H9 (cell line): ENCODE measurements at regions not wholly inside any gene's neighbourhood (a gene's known extent, or its start where the extent isn't known, plus 50 kb on each side); places are given as distances from the start of the nearest gene placed in this dataset.

Source experiments
- DNase-seq: peaks from one replicate; pipeline ENCODE4 v3.0.0-alpha.2; 2017
- H2AFZ ChIP-seq: one replicate; pipeline ENCODE4 v1.6.1; 2013; ENCODE audit warnings: mild to moderate bottlenecking, low read length, control low read depth, moderate library complexity
- H2AK5ac ChIP-seq: 2 replicates; pipeline ENCODE4 v1.6.1; 2013; ENCODE audit warnings: low read length, control low read depth, mixed read lengths; ENCODE audit not compliant: insufficient read length
- H2BK120ac ChIP-seq: one replicate; pipeline ENCODE4 v1.6.1; 2013; ENCODE audit warnings: low read depth, mild to moderate bottlenecking, low read length, control low read depth, inconsistent platforms; ENCODE audit not compliant: poor library complexity, severe bottlenecking
- H2BK12ac ChIP-seq: 2 replicates; pipeline ENCODE4 v1.6.1; 2013; ENCODE audit warnings: low read length, control low read depth, mixed read lengths, low read depth; ENCODE audit not compliant: insufficient read length
- H2BK15ac ChIP-seq: 2 replicates; pipeline ENCODE4 v1.6.1; 2013; ENCODE audit warnings: low read depth, low read length, control low read depth
- H2BK20ac ChIP-seq: one replicate; pipeline ENCODE4 v1.6.1; 2013; ENCODE audit warnings: low read depth, mild to moderate bottlenecking, low read length, control low read depth, inconsistent platforms; ENCODE audit not compliant: poor library complexity, severe bottlenecking
- H2BK5ac ChIP-seq: 2 replicates; pipeline ENCODE4 v1.6.1; 2013; ENCODE audit warnings: low read length, control low read depth, mixed read lengths; ENCODE audit not compliant: insufficient read length
- H3K14ac ChIP-seq: 2 replicates; pipeline ENCODE4 v1.6.1; 2013; ENCODE audit warnings: low read length, control low read depth; ENCODE audit not compliant: insufficient read depth
- H3K18ac ChIP-seq: 2 replicates; pipeline ENCODE4 v1.6.1; 2013; ENCODE audit warnings: low read depth, mild to moderate bottlenecking, mixed read lengths, low read length, control low read depth; ENCODE audit not compliant: insufficient read length
- H3K23ac ChIP-seq: 2 replicates; pipeline ENCODE4 v1.6.1; 2013; ENCODE audit warnings: low read length, control low read depth, mixed read lengths, low read depth; ENCODE audit not compliant: insufficient read length
- H3K23me2 ChIP-seq: 2 replicates; pipeline ENCODE4 v1.6.1; 2013; ENCODE audit warnings: low read depth, mild to moderate bottlenecking, mixed read lengths, low read length, control low read depth; ENCODE audit not compliant: insufficient read length, poor library complexity, severe bottlenecking
- H3K27ac ChIP-seq: 2 replicates; pipeline ENCODE4 v1.5.1; 2013; ENCODE audit warnings: low read length, control low read depth, mixed read lengths, low read depth; ENCODE audit not compliant: insufficient read length
- H3K27me3 ChIP-seq: 2 replicates; pipeline ENCODE4 v1.6.1; 2013; ENCODE audit warnings: low read length, control low read depth, inconsistent platforms; ENCODE audit not compliant: insufficient read depth
- H3K4ac ChIP-seq: 2 replicates; pipeline ENCODE4 v1.6.1; 2013; ENCODE audit warnings: low read depth, mild to moderate bottlenecking, control low read depth, inconsistent platforms, low read length, moderate library complexity
- H3K4me1 ChIP-seq: 2 replicates; pipeline ENCODE4 v1.6.1; 2013; ENCODE audit warnings: low read length, control low read depth, inconsistent platforms; ENCODE audit not compliant: insufficient read depth
- H3K4me2 ChIP-seq: 2 replicates; pipeline ENCODE4 v1.6.1; 2013; ENCODE audit warnings: low read length, control low read depth, mixed read lengths; ENCODE audit not compliant: insufficient read length, insufficient read depth
- H3K56ac ChIP-seq: 2 replicates; pipeline ENCODE4 v1.6.1; 2013; ENCODE audit warnings: low read depth, mild to moderate bottlenecking, mixed read lengths, low read length, control low read depth; ENCODE audit not compliant: insufficient read length
- H3K79me1 ChIP-seq: 2 replicates; pipeline ENCODE4 v1.6.1; 2013; ENCODE audit warnings: low read depth, mild to moderate bottlenecking, moderate library complexity, low read length, control low read depth, inconsistent platforms; ENCODE audit not compliant: insufficient read depth, poor library complexity, severe bottlenecking
- H3K79me2 ChIP-seq: 2 replicates; pipeline ENCODE4 v1.6.1; 2013; ENCODE audit warnings: low read length, control low read depth, inconsistent platforms; ENCODE audit not compliant: insufficient read depth
- H3K9ac ChIP-seq: 2 replicates; pipeline ENCODE4 v1.6.1; 2013; ENCODE audit warnings: low read length, control low read depth, mixed read lengths; ENCODE audit not compliant: insufficient read length; ENCODE audit errors: extremely low read depth
- H3K9me3 ChIP-seq: one replicate; pipeline ENCODE4 v1.6.1; 2013; ENCODE audit warnings: low read depth, low read length, inconsistent platforms; ENCODE audit not compliant: control insufficient read depth
- H3T11ph ChIP-seq: one replicate; pipeline ENCODE4 v1.6.1; 2013; ENCODE audit warnings: mild to moderate bottlenecking, low read length, control low read depth, inconsistent platforms
- H4K20me1 ChIP-seq: one replicate; pipeline ENCODE4 v1.6.1; 2013; ENCODE audit not compliant: control insufficient read depth, insufficient read length, insufficient read depth
- H4K5ac ChIP-seq: 2 replicates; pipeline ENCODE4 v1.6.1; 2013; ENCODE audit warnings: low read depth, mild to moderate bottlenecking, mixed read lengths, low read length, control low read depth; ENCODE audit not compliant: insufficient read length
- H4K8ac ChIP-seq: replicated peaks from 2 replicates; pipeline ENCODE4 v1.6.1; 2013; ENCODE audit warnings: low read length, control low read depth, mixed read lengths, low read depth; ENCODE audit not compliant: insufficient read length
- H4K91ac ChIP-seq: 2 replicates; pipeline ENCODE4 v1.6.1; 2013; ENCODE audit warnings: low read depth, mild to moderate bottlenecking, moderate library complexity, mixed read lengths, low read length, control low read depth; ENCODE audit not compliant: insufficient read length
- H3K27ac Mint-ChIP-seq, 3 experiments: 2 replicates in 2 of 3; 3 replicates in 1 of 3; pipeline ENCODE4 v1.8.0; 2020 to 2021; ENCODE audit warnings: mixed read lengths in 3 of 3, mild to moderate bottlenecking in 1 of 3, moderate library complexity in 1 of 3
- H3K27me3 Mint-ChIP-seq: 2 replicates; pipeline ENCODE4 v1.8.0; 2021; ENCODE audit warnings: low read depth, mild to moderate bottlenecking, moderate library complexity, mixed read lengths
- H3K36me3 Mint-ChIP-seq, 3 experiments: 2 replicates in 2 of 3; 3 replicates in 1 of 3; pipeline ENCODE4 v1.8.0; 2020 to 2021; ENCODE audit warnings: low read depth in 3 of 3, mixed read lengths in 3 of 3; ENCODE audit not compliant: insufficient read depth in 1 of 3
- H3K4me1 Mint-ChIP-seq, 2 experiments: 2 replicates each; pipeline ENCODE4 v1.8.0; 2020; ENCODE audit warnings: mixed read lengths in 2 of 2
- H3K4me3 Mint-ChIP-seq, 2 experiments: 2 replicates in 1 of 2; 3 replicates in 1 of 2; pipeline ENCODE4 v1.8.0; 2020 to 2021; ENCODE audit warnings: mild to moderate bottlenecking in 2 of 2, mixed read lengths in 2 of 2, moderate library complexity in 1 of 2
- H3K9me3 Mint-ChIP-seq, 2 experiments: 2 replicates in 1 of 2; 3 replicates in 1 of 2; pipeline ENCODE4 v1.8.0; 2020; ENCODE audit warnings: mild to moderate bottlenecking in 2 of 2, mixed read lengths in 2 of 2, moderate library complexity in 1 of 2
- CTCF ChIP-seq: fragments of 200-600 bp; sonication (generic); conservative IDR thresholded peaks from 3 replicates; pipeline ENCODE4 v1.8.0; 2021; ENCODE audit warnings: antibody characterized with exemption, mild to moderate bottlenecking
- WGBS: extraction: QIAGEN DNeasy Blood & Tissue Kit; methylation state at CpG from one replicate; pipeline ENCODE4 v1.1.7; 2013; ENCODE audit warnings: missing lambda C conversion rate, low lambda C conversion rate, mixed read lengths; ENCODE audit not compliant: insufficient read length; ENCODE audit errors: extremely low coverage; 5-methylcytosine and 5-hydroxymethylcytosine counted together

GRCh38 chr15:58313304-58313703 lies 118.5 kb upstream of the LIPC start:
- Mint-ChIP-seq H3K36me3 (no peaks in the 10 kb centered on the region; a peak in 1 of 7 replicates), H3K9me3 (no peaks in the 10 kb centered on the region), H3K27me3 (no peaks in the 10 kb centered on the region; the same call in 1 of the 2 replicates), H3K4me1 (peaks cover 0 to 2% of the 10 kb centered on the region in 2 experiments; a peak in 2 of 4 replicates), H3K4me3 (no peak overlapping the region), H3K27ac (no peak overlapping the region)
- no peak for DNase-seq
- Histone ChIP-seq H3K23ac (no peak overlapping the region), H2BK120ac (no peak overlapping the region), H3K14ac (no peak overlapping the region), H3K4ac (no peak overlapping the region), H3T11ph (no peak overlapping the region), H2BK20ac (no peak overlapping the region), H2BK12ac (no peak overlapping the region), H3K79me2 (no peaks in the 10 kb centered on the region), H3K9ac (no peak overlapping the region), H3K56ac (no peak overlapping the region), H2BK15ac (no peak overlapping the region), H4K20me1 (no peaks in the 10 kb centered on the region), H2AK5ac (no peak overlapping the region), H2BK5ac (no peak overlapping the region), H3K23me2 (no peaks in the 10 kb centered on the region), H2AFZ (no peak overlapping the region), H3K27me3 (no peaks in the 10 kb centered on the region), H4K8ac (no peak overlapping the region), H3K18ac (no peak overlapping the region), H3K9me3 (no peaks in the 10 kb centered on the region), H3K79me1 (no peaks in the 10 kb centered on the region), H4K5ac (no peak overlapping the region), H4K91ac (no peak overlapping the region), H3K27ac (no peak overlapping the region), H3K4me1 (no peaks in the 10 kb centered on the region), H3K4me2 (no peak overlapping the region)
- TF ChIP-seq CTCF, result no peak
- no CpG with 5 or more reads among the region's 5 CpGs for WGBS
